ENCODE measurements at regions not wholly inside any gene's neighbourhood (a gene's known extent, or its start where the extent isn't known, plus 50 kb on each side); places are given as distances from the start of the nearest gene placed in this dataset.

- H3K36me3 ChIP-seq, result no peaks in the 10 kb centered on the region
- no peak for TF ChIP-seq CTCF (IDR thresholded peaks at IDR 0.05)
- H3K4me3 ChIP-seq, result no peak overlapping the region
- DNase-seq, result no peak
- no peaks in the 10 kb centered on the region for H3K27me3 ChIP-seq
- H3K9me3 ChIP-seq, result no peaks in the 10 kb centered on the region
- no peaks in the 10 kb centered on the region for H3K4me1 ChIP-seq
- H3K27ac ChIP-seq, result no peak overlapping the region
- intact Hi-C loops (cut with DNase I; ENCODE audit: low total_unique reads), result no loop called here
Measured at GRCh38 chrY:8327708-8328354, 1009.4 kb upstream of the TSPY4 start.

- Histone ChIP-seq H3K36me3 (no peaks in the 10 kb centered on the region), H3K9me3 (no peaks in the 10 kb centered on the region), H3K27me3 (no peaks in the 10 kb centered on the region), H3K27ac (no peak overlapping the region), H3K4me1 (no peaks in the 10 kb centered on the region), H3K4me3 (no peak overlapping the region)
- TF ChIP-seq CTCF (IDR thresholded peaks at IDR 0.05), result no peak
- no peak for DNase-seq
- intact Hi-C loops (cut with DNase I; ENCODE audit: low total_unique reads), result no loop called here
Measured at GRCh38 chrY:8329431-8329830, 1007.8 kb upstream of the TSPY4 start.

- Histone ChIP-seq H3K9me3 (no peaks in the 10 kb centered on the region), H3K27ac (no peak overlapping the region), H3K4me3 (no peak overlapping the region), H3K4me1 (no peaks in the 10 kb centered on the region), H3K36me3 (no peaks in the 10 kb centered on the region), H3K27me3 (no peaks in the 10 kb centered on the region)
- intact Hi-C loops (cut with DNase I; ENCODE audit: low total_unique reads), result no loop called here
- TF ChIP-seq CTCF (IDR thresholded peaks at IDR 0.05), result no peak
- no peak for DNase-seq
Measured at GRCh38 chrY:8329929-8330328, 1007.3 kb upstream of the TSPY4 start.

GRCh38 chrY:8333328-8333727 is 1003.9 kb upstream of the TSPY4 start:
- Histone ChIP-seq H3K27me3 (no peaks in the 10 kb centered on the region), H3K36me3 (no peaks in the 10 kb centered on the region), H3K27ac (no peak overlapping the region), H3K4me1 (no peaks in the 10 kb centered on the region), H3K9me3 (no peaks in the 10 kb centered on the region), H3K4me3 (no peak overlapping the region)
- intact Hi-C loops (cut with DNase I; ENCODE audit: low total_unique reads), result no loop called here
- TF ChIP-seq CTCF (IDR thresholded peaks at IDR 0.05), result no peak
- DNase-seq, result no peak

GRCh38 chrY:8335299-8335835 is 1001.9 kb upstream of the TSPY4 start:
- no peak for TF ChIP-seq CTCF (IDR thresholded peaks at IDR 0.05)
- Histone ChIP-seq H3K27ac (no peak overlapping the region), H3K4me1 (no peaks in the 10 kb centered on the region)

More at GRCh38 chrY:8335299-8335835, 1001.9 kb upstream of the TSPY4 start:
- H3K27me3 ChIP-seq, result no peaks in the 10 kb centered on the region
- DNase-seq, result no peak
- H3K9me3 ChIP-seq, result no peaks in the 10 kb centered on the region
- H3K4me3 ChIP-seq, result no peak overlapping the region
- intact Hi-C loops (cut with DNase I; ENCODE audit: low total_unique reads), result no loop called here
- H3K36me3 ChIP-seq, result no peaks in the 10 kb centered on the region
